ENCODE measurements at regions not wholly inside any gene's neighbourhood (a gene's known extent, or its start where the extent isn't known, plus 50 kb on each side); places are given as distances from the start of the nearest gene placed in this dataset.

- Histone ChIP-seq H2AFZ (ENCODE audit: control insufficient read depth, low read depth, low read length) (no peak overlapping the region), H3K27me3 (replicated peaks in 1 of 2; ENCODE audit: control insufficient read depth in 2 of 2, insufficient read depth in 2 of 2, low read length in 1 of 2) (no peaks in the 10 kb centered on the region), H3K27ac (ENCODE audit: control insufficient read depth, insufficient read depth) (no peak overlapping the region), H4K20me1 (ENCODE audit: control insufficient read depth, insufficient read depth) (no peaks in the 10 kb centered on the region; the same call in 1 of the 2 replicates), H3K9ac (ENCODE audit: control insufficient read depth, insufficient read depth, low read length) (no peak overlapping the region), H3K4me3 (no peak overlapping the region), H3K4me2 (ENCODE audit: control insufficient read depth, insufficient read depth) (no peak overlapping the region), H3K79me2 (ENCODE audit: control insufficient read depth, insufficient read depth, low read length) (no peaks in the 10 kb centered on the region), H3K4me1 (ENCODE audit: control insufficient read depth, insufficient read depth, low read length) (no peaks in the 10 kb centered on the region), H3K9me3 (replicated peaks; ENCODE audit: control insufficient read depth, insufficient read depth, low read length) (no peaks in the 10 kb centered on the region), H3K36me3 (ENCODE audit: control insufficient read depth in 2 of 2, insufficient read depth in 2 of 2, low read length in 1 of 2) (no peaks in the 10 kb centered on the region)
- in situ Hi-C loops (cut with MboI), result no loop called here
- POLR2A ChIA-PET, result no interaction called here
- ATAC-seq, result no peak
- FAIRE-seq, result no peak
- CTCF ChIA-PET, result no interaction called here
- no TSS peak for BruUV-seq (replicated peaks)
- RAD21 ChIA-PET (ENCODE audit: unreplicated experiment), result no interaction called here
- SMC1A ChIA-PET (ENCODE audit: uncharacterized antibody, unreplicated experiment), result interaction anchor here (1.2 kb wide), 1 partner anchor 11 kb away, joined by 3 read pairs; no protein-coding TSS in a partner anchor
- no peak for TF ChIP-seq NR2C2 (IDR thresholded peaks at IDR 0.05; ENCODE audit: borderline replicate concordance, control insufficient read depth, insufficient read length, low read depth)
- TF ChIP-seq TARDBP (IDR thresholded peaks at IDR 0.05; ENCODE audit: borderline replicate concordance), result no peak
- intact Hi-C loops (cut with micrococcal nuclease; ENCODE audit: unreplicated experiment), result no loop called here
- DNase-seq (ENCODE audit: low read depth, low spot score), result no peak
These were observed 336.2 kb upstream of the PDE4D start for GRCh38 chr5:60229691-60230185.

GRCh38 chr5:60228676-60229075 is 335.1 kb upstream of the PDE4D start:
- Histone ChIP-seq H3K27me3 (replicated peaks in 1 of 2; ENCODE audit: control insufficient read depth in 2 of 2, insufficient read depth in 2 of 2, low read length in 1 of 2) (no peaks in the 10 kb centered on the region), H3K79me2 (ENCODE audit: control insufficient read depth, insufficient read depth, low read length) (no peaks in the 10 kb centered on the region), H3K4me2 (ENCODE audit: control insufficient read depth, insufficient read depth) (no peak overlapping the region), H3K4me1 (ENCODE audit: control insufficient read depth, insufficient read depth, low read length) (no peaks in the 10 kb centered on the region), H3K9me3 (replicated peaks; ENCODE audit: control insufficient read depth, insufficient read depth, low read length) (no peaks in the 10 kb centered on the region), H4K20me1 (ENCODE audit: control insufficient read depth, insufficient read depth) (no peaks in the 10 kb centered on the region; the same call in 1 of the 2 replicates), H2AFZ (ENCODE audit: control insufficient read depth, low read depth, low read length) (no peak overlapping the region), H3K36me3 (ENCODE audit: control insufficient read depth in 2 of 2, insufficient read depth in 2 of 2, low read length in 1 of 2) (no peaks in the 10 kb centered on the region), H3K9ac (ENCODE audit: control insufficient read depth, insufficient read depth, low read length) (no peak overlapping the region), H3K4me3 (no peak overlapping the region), H3K27ac (ENCODE audit: control insufficient read depth, insufficient read depth) (no peak overlapping the region)
- intact Hi-C loops (cut with micrococcal nuclease; ENCODE audit: unreplicated experiment), result no loop called here
- FAIRE-seq, result no peak
- ChIA-PET SMC1A (ENCODE audit: uncharacterized antibody, unreplicated experiment) (interaction anchor here (1.2 kb wide), 1 partner anchor 9 kb away, joined by 3 read pairs; no protein-coding TSS in a partner anchor), CTCF (no interaction called here), RAD21 (ENCODE audit: unreplicated experiment) (interaction anchor here (0.5 kb wide), 1 partner anchor 371 kb away, joined by 4 read pairs; no protein-coding TSS in a partner anchor), POLR2A (no interaction called here)
- in situ Hi-C loops (cut with MboI), result no loop called here
- no TSS peak for BruUV-seq (replicated peaks)
- no peak for DNase-seq (ENCODE audit: low read depth, low spot score)
- 31% methylated on average over 3 of the region's 3 CpGs for WGBS (ENCODE audit: insufficient coverage, insufficient replicate concordance, low lambda C conversion rate, missing lambda C conversion rate)
- no peak for ATAC-seq
- TF ChIP-seq BMI1 (IDR thresholded peaks at IDR 0.05; ENCODE audit: borderline replicate concordance) (no peak), BRCA1 (IDR thresholded peaks at IDR 0.05; ENCODE audit: low read depth, low read length) (no peak), DPF2 (IDR thresholded peaks at IDR 0.05) (no peak), NFXL1 (IDR thresholded peaks at IDR 0.05; ENCODE audit: borderline replicate concordance) (no peak), SUPT20H (IDR thresholded peaks at IDR 0.05; ENCODE audit: borderline replicate concordance, control insufficient read depth, low read depth, low read length) (no peak), RELA (IDR thresholded peaks at IDR 0.05; ENCODE audit: borderline replicate concordance, partially characterized antibody) (no peak), ZBTB4 (CRISPR knock-in tag; IDR thresholded peaks at IDR 0.05) (no peak), SMARCA5 (IDR thresholded peaks at IDR 0.05) (no peak), BACH1 (IDR thresholded peaks at IDR 0.05; ENCODE audit: borderline replicate concordance) (no peak)
- TF ChIP-seq, protein P1, sequence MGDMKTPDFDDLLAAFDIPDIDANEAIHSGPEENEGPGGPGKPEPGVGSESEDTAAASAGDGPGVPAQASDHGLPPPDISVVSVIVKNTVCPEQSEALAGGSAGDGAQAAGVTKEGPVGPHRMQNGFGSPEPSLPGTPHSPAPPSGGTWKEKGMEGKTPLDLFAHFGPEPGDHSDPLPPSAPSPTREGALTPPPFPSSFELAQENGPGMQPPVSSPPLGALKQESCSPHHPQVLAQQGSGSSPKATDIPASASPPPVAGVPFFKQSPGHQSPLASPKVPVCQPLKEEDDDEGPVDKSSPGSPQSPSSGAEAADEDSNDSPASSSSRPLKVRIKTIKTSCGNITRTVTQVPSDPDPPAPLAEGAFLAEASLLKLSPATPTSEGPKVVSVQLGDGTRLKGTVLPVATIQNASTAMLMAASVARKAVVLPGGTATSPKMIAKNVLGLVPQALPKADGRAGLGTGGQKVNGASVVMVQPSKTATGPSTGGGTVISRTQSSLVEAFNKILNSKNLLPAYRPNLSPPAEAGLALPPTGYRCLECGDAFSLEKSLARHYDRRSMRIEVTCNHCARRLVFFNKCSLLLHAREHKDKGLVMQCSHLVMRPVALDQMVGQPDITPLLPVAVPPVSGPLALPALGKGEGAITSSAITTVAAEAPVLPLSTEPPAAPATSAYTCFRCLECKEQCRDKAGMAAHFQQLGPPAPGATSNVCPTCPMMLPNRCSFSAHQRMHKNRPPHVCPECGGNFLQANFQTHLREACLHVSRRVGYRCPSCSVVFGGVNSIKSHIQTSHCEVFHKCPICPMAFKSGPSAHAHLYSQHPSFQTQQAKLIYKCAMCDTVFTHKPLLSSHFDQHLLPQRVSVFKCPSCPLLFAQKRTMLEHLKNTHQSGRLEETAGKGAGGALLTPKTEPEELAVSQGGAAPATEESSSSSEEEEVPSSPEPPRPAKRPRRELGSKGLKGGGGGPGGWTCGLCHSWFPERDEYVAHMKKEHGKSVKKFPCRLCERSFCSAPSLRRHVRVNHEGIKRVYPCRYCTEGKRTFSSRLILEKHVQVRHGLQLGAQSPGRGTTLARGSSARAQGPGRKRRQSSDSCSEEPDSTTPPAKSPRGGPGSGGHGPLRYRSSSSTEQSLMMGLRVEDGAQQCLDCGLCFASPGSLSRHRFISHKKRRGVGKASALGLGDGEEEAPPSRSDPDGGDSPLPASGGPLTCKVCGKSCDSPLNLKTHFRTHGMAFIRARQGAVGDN (IDR thresholded peaks at IDR 0.05), result no peak
